HG03196 (cell line): ENCODE measurements at regions not wholly inside any gene's neighbourhood (a gene's known extent, or its start where the extent isn't known, plus 50 kb on each side); places are given as distances from the start of the nearest gene placed in this dataset.

Experiments used
- ATAC-seq: cut with Tn5 transposase; IDR thresholded peaks from one replicate; pipeline ENCODE4 v1.9.1; 2021; ENCODE audit not compliant: unreplicated experiment

GRCh38 chr1:184215274-184215925, 163.9 kb downstream of the TSEN15 start:
- ATAC-seq = no peak

- ATAC-seq = no peak
These were observed 167.0 kb downstream of the TSEN15 start for GRCh38 chr1:184218458-184219075.

DNA sequence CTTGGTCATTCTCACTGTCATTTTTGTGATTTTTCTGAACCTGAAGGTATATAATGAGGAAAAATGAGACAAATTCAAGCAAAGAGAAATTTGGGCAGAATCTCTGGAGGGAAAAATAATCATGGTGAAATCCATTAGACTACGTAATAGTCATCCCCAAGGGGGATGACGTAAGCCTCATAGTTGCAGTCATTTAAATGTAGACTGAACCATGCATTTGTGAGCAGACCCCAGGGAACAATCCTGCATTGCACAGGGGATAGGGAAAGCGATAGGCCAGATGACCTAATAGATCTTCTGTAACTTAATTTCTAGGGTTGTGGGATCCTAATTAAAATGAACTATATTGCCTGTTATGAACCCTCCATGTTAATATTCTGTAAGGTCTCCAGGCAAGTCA, 167.4 kb upstream of the C1orf21 start:
- no peak for ATAC-seq

DNA sequence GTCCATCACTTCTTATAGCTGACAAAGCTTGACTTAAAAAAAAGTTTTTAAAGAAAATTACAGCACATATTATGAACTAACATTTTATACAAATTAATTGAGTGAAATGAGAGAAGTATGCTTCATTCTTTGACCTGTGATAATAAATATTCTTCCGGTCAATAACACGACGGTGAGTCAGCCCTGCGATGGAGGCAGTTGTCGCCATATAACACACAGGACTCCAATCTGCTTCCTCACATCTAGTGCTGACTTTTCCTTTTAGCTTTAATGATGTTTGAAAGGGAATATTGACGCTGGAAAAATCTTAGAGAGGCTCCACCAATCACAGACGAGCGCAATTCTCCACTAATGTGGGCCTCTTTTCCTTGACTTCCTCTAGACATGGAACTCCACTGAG, 166.9 kb upstream of the C1orf21 start:
- no peak for ATAC-seq

DNA sequence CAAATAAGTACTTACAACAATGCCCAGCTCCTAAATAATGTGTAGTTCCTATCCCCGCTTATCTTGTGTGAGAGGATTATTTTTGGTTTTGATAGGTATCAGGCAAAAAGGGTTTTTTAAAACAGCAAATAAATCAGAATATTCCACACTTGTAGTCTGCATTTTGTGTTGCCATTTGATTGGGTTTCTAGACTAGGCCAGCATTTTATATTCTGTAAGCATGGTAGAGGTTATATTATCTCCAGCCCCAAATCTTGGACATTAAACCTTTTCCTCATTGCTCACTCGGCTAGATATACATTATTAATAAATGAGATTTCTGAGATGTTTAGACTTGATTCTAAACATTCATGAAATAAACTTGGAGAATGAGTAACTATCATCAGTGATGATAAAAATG, 165.7 kb upstream of the C1orf21 start:
- ATAC-seq = no peak

DNA sequence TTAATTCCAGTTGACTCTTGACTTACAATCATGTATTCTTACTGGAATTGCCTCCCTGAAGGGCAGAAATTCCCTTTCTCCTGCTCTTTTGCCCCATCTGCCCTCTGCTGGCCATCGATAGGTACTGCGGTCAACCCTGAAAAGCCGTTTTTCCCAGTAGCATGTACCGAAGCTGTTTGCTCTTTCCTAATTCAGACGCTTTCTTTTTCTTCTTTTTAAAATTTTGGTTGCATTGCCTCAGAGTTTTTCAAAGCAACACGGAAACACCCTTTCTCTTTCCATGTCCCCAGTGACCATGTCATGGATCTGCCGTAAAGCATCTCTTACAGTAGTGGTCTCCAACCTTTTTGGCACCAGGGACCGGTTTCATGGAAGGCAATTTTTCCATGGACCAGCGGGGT, 164.2 kb upstream of the C1orf21 start:
- ATAC-seq = no peak

- ATAC-seq = no peak
These were observed 163.6 kb upstream of the C1orf21 start for GRCh38 chr1:184223216-184223615.

DNA sequence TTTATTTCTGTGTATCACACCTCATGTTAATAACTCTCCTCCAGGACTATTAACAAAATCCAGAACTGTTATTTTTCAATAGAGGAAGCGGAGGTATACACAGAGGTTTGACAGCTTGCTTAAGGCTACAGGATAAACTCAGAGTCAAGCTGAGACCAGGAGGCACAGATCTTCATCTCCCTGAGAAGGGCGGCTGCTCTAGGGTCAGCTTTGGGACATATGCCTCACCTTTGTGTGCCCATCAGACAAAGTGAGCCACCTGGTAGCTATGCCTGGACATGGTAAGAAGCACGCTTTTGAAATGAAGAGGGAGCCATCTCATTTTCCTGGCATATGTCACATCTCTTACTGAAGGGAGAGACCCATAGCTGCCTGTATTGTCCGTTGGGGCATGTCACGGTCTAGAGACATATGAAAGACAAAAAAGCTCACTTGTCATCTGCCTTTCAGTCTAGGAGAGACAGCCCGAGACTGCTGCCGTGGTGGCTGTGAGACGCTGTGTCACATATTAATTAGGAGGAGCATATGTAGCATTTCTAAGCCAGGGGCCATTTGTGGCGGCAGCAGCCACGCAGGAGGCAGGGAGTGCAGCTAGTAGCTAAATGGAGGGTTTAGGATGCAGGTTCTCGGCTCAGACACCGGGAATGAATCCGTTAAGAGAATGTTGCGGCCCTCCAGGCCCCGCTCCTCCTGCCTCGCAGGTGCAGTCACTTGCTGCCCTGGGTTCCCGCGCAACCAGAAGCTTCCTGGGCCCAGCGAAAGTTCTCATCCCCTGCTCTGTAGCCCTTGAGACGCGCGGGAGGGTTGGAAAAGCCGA, 161.3 kb upstream of the C1orf21 start:
- no peak for ATAC-seq

- no peak for ATAC-seq
These were observed 160.7 kb upstream of the C1orf21 start for GRCh38 chr1:184226100-184226487.

- no peak for ATAC-seq
These were observed 158.3 kb upstream of the C1orf21 start for GRCh38 chr1:184228558-184228957.

DNA sequence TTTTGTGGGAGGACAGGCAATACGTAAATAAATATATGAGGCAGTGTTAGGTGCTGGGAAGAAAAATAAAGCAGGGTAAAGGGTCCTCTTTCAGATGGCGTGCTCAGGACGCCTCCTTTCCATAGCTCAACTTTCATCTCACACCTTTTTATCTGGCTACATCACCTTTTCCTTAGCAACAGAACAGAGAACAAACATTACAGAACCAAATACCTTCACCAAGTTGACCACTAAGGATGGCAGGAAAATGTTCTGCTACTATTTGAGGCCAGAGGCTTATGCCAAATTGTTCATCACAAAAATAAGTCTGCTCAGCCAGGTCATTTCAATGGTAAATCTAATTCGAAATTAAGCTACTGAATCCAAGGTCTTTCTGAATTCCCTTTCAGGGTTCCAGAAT, 149.2 kb upstream of the C1orf21 start:
- no peak for ATAC-seq

DNA sequence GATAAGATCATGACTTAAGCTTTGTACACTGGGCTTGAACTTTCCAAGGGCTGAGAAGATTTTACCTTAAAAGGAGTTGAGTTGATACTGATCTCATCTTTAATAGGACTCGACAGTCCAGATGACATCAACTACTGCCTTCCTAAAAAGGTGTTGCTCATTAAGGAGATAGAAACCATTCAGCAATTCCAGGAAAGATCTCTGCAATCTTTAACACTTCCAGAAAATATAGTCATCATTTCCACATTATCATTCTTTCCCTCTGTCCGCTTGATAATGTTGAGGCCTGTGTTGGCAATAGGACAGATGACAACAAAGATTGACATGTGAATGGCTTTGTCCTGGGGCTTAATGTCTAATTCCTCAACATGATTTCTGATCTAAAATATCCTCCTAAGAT, 145.4 kb upstream of the C1orf21 start:
- ATAC-seq = no peak

GRCh38 chr1:184242507-184242943, 144.3 kb upstream of the C1orf21 start:
- no peak for ATAC-seq

- no peak for ATAC-seq
These were observed 141.9 kb upstream of the C1orf21 start for GRCh38 chr1:184244962-184245361.

DNA sequence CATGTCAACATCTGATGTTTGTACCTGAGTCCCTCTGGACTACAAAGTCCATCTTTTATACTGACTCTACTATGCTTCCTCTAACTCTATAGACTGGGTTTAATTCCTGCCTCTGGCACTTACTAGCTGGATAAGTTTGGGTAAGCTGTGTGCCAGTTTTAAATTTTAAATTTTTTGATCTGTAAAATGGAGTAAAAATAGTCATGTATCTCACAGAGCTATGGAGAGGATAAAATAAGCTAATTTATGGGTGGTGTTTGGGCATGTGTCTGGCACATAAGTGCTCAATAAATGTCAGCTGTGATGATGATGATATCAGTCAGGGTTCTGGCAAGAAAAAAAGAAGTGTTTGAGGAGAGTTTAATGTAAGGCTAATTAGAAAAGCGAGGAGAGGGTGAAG, 139.2 kb upstream of the C1orf21 start:
- ATAC-seq = no peak

DNA sequence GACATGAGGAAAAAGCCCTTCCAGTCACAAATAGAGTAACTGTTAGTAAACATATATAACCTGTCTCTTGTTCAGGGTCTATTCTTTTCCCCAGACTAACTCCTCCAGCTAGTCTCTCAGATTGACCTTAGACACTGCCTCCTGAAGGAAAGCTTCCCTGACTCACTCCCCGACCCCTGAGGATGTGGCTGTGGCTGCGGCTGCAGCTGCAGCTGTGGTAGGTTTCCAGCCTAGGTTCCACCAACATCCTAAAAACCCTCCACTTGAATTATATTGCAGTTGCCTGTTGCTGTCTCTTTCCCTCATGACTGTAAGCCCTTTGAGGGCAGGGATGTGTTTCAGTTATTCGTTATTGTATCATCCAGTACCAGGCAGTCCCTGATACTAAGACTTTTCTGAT, 132.9 kb upstream of the C1orf21 start:
- ATAC-seq = no peak

DNA sequence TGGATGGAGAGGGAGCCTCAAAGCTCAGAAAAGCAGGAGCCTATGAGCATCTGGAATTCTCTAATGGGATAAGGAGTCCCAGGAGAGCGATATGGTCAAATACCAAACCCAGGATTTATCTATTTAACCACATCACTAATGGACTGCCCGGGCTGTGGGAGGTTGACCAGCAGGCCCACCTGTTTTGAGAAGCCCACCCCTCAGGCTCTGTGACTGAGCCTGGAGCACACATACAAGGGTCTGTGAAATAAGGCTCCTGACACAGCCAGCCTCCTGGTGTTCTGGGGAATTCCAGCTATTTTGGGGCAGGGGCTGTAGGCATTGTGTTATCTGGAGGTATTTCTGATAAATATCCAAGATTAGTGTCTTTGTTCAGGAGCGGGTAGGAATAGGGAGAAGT, 132.0 kb upstream of the C1orf21 start:
- no peak for ATAC-seq

GRCh38 chr1:184255560-184255959, 131.3 kb upstream of the C1orf21 start:
- no peak for ATAC-seq

DNA sequence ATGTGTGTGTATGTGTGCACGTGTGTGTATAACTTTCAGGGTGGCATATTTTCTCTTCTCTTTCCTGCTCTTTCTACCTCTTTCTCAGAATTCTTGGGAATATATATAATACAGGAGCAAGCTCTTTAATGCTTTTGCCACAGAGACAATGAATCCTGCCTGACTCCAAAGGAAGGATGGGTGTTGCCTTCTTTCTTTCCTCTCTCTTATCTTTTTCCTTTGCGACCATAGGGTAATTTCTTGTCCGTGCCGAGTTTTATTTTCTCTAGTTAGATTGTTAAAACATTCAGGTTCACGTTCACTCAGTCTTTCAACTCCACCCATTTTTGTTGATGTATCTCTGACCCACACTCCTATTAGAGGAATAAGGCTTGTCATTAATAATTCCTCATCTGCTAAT, 129.0 kb upstream of the C1orf21 start:
- no peak for ATAC-seq

GRCh38 chr1:184258525-184258924, 128.3 kb upstream of the C1orf21 start:
- ATAC-seq = no peak

DNA sequence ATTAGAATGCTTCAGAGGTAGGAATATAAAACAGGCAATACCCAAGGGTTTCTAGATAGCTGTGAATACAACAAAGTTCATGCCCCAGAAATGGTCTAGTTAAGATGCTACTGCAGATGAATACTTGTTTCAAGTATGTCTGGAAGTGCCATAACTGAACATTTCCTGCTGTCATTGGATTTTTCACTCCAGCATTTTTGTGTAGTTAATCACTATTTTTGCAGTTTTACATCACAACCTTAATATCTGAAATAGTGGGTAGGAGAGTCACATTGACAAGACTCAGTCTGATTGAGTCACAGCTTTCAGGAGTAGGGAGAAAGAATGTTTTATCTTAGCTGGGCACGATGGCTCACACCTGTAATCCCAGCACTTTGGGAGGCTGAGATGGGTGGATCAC, 126.4 kb upstream of the C1orf21 start:
- ATAC-seq = no peak

DNA sequence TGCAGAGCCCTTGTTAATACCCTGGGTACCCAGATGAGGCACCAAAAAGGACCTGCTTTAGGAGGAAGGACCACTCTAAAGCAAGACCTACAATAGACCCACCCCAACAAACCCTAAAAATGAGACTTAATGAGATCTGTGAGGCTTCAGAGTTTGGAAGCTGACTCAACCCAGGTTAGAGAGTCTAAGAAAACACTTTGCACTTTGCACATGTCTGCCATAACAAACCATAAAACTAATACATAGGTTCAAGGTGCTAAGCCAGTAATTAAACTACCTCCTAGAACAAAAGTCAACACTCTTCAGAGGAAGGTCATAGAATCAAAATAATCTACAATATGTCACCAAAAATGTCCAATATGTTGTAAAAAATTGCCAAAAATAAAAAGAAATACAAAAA, 124.7 kb upstream of the C1orf21 start:
- ATAC-seq = no peak
